Transverse colon (tissue), 4 donors: ENCODE measurements at regions not wholly inside any gene's neighbourhood (a gene's known extent, or its start where the extent isn't known, plus 50 kb on each side); places are given as distances from the start of the nearest gene placed in this dataset.

Source experiments
- CTCF ChIP-seq, 5 experiments: fragments of 200-600 bp in 3 of 5; fragments of 450-650 bp in 2 of 5; sonication (generic) in 3 of 5; IDR thresholded peaks; 1 replicate in 2 of 5; 2 replicates in 3 of 5; pipeline ENCODE4 v1.5.1; 2016 to 2017; ENCODE audit warnings: antibody characterized with exemption in 5 of 5, inconsistent platforms in 3 of 5, mild to moderate bottlenecking in 2 of 5, moderate library complexity in 1 of 5
- EP300 ChIP-seq: sonication (generic); formaldehyde crosslinking; IDR thresholded peaks from one replicate; pipeline ENCODE4 v1.6.1; 2017; ENCODE audit warnings: antibody characterized with exemption, low read depth
- POLR2A ChIP-seq: fragments of 450-650 bp; IDR thresholded peaks from one replicate; pipeline ENCODE4 v1.6.1; 2016; ENCODE audit warnings: antibody characterized with exemption, mild to moderate bottlenecking, moderate library complexity
- POLR2AphosphoS5 ChIP-seq, 3 donors: sonication (generic); formaldehyde crosslinking; IDR thresholded peaks; one replicate each; pipeline ENCODE4 v1.6.1; 2016; ENCODE audit warnings: antibody characterized with exemption in 3 of 3

- TF ChIP-seq POLR2A (no peak), CTCF (IDR thresholded peaks at IDR 0.05) (no peak), EP300 (no peak), POLR2AphosphoS5 (IDR thresholded peaks at IDR 0.05) (no peak)
Observed at GRCh38 chr17:21817791-21818364, 125.6 kb downstream of the KCNJ18 start.
